Keratinocyte (primary cell): ENCODE measurements at regions not wholly inside any gene's neighbourhood (a gene's known extent, or its start where the extent isn't known, plus 50 kb on each side); places are given as distances from the start of the nearest gene placed in this dataset.

Experiments used
- EZH2 ChIP-seq: IDR thresholded peaks from one replicate; pipeline ENCODE4 v1.6.1; 2012; ENCODE audit warnings: inconsistent platforms, mild to moderate bottlenecking, low read length, moderate library complexity
- TF ChIP-seq, protein P1 (sequence below), 3 experiments: IDR thresholded peaks in 1 of 3; conservative IDR thresholded peaks in 1 of 3; optimal IDR thresholded peaks in 1 of 3; 2 replicates in 2 of 3; 3 replicates in 1 of 3; pipeline versions ENCODE3 to v1.5.1; 2011; ENCODE audit warnings: low read length in 3 of 3, mild to moderate bottlenecking in 3 of 3, moderate library complexity in 2 of 3, control low read depth in 1 of 3, inconsistent platforms in 1 of 3; ENCODE audit not compliant: insufficient read depth in 2 of 3; ENCODE audit errors: extremely low read depth in 1 of 3

DNA sequence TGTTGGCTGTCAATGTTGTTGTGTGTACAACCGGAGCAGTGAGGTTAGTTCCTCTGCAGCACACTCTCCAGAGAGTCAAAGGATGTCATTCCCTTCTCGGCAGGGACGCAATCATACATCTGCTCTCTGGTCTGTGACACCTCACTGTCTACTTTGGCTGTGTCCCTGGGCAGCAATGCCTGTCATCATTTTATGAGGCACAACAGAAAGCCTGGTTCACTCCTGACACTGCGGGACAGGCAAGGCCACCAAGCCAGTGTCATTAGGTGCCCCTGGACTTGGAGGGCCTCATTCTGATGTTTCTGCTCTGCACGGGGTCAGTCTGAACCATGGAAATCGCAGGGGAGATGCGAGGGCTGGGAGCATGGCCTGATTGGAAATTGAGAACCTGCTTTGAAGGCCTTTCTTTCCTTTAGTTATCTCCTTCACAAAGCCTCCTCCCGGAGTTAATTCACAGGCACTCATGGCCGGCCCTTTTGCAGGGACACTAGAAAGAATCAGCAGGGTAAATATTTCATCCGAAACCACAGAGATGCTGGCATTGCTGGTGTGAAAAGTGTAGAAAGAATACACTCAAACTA lies 284.4 kb downstream of the ZNF536 start:
- TF ChIP-seq, protein P1, sequence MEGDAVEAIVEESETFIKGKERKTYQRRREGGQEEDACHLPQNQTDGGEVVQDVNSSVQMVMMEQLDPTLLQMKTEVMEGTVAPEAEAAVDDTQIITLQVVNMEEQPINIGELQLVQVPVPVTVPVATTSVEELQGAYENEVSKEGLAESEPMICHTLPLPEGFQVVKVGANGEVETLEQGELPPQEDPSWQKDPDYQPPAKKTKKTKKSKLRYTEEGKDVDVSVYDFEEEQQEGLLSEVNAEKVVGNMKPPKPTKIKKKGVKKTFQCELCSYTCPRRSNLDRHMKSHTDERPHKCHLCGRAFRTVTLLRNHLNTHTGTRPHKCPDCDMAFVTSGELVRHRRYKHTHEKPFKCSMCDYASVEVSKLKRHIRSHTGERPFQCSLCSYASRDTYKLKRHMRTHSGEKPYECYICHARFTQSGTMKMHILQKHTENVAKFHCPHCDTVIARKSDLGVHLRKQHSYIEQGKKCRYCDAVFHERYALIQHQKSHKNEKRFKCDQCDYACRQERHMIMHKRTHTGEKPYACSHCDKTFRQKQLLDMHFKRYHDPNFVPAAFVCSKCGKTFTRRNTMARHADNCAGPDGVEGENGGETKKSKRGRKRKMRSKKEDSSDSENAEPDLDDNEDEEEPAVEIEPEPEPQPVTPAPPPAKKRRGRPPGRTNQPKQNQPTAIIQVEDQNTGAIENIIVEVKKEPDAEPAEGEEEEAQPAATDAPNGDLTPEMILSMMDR (optimal IDR thresholded peaks at IDR 0.05 in 1 of 3, IDR thresholded peaks at IDR 0.05 in 1 of 3, conservative IDR thresholded peaks at IDR 0.05 in 1 of 3; ENCODE audit: extremely low read depth in 1 of 3, insufficient read depth in 2 of 3, low read length in 3 of 3) = no peak
- no peak for TF ChIP-seq EZH2
